ENCODE measurements at regions not wholly inside any gene's neighbourhood (a gene's known extent, or its start where the extent isn't known, plus 50 kb on each side); places are given as distances from the start of the nearest gene placed in this dataset.

- Histone ChIP-seq H3K4me1 (no peaks in the 10 kb centered on the region), H3K4me2 (no peak overlapping the region), H3K27ac (no peak overlapping the region), H3K9me3 (no peaks in the 10 kb centered on the region), H3K4me3 (no peak overlapping the region)
- FAIRE-seq (no peak), DNase-seq (ENCODE audit: low read depth in 1 of 2, low spot score in 1 of 2) (no peak), ATAC-seq (no peak)
- ChIA-PET POLR2A (no interaction called here), CTCF (no interaction called here)
- WGBS (ENCODE audit: missing lambda C conversion rate) = 41% methylated on average over 9 of the region's 9 CpGs
- no peak for TF ChIP-seq FOSB (CRISPR knock-in tag; IDR thresholded peaks at IDR 0.05)
- no peak for TF ChIP-seq CHD4 (IDR thresholded peaks at IDR 0.05; ENCODE audit: borderline replicate concordance)
- no peak for TF ChIP-seq HOXB13 (CRISPR knock-in tag; IDR thresholded peaks at IDR 0.05; ENCODE audit: low read depth)
- TF ChIP-seq JUNB (IDR thresholded peaks at IDR 0.05) = no peak
- TF ChIP-seq BHLHE40 (IDR thresholded peaks at IDR 0.05; ENCODE audit: low read depth, low read length) = no peak
- no peak for TF ChIP-seq EP300 (IDR thresholded peaks at IDR 0.05)
- no peak for TF ChIP-seq NFE2L2 (conservative IDR thresholded peaks at IDR 0.05; ENCODE audit: low read length)
- no peak for TF ChIP-seq ELK1 (IDR thresholded peaks at IDR 0.05; ENCODE audit: low read depth, low read length)
- TF ChIP-seq TFCP2L1 (CRISPR knock-in tag; IDR thresholded peaks at IDR 0.05) = no peak
- no peak for TF ChIP-seq HMGXB4 (CRISPR knock-in tag; IDR thresholded peaks at IDR 0.05; ENCODE audit: borderline replicate concordance)
- no peak for TF ChIP-seq CEBPB (IDR thresholded peaks at IDR 0.05)
- no peak for TF ChIP-seq CHD2 (IDR thresholded peaks at IDR 0.05; ENCODE audit: low read length, partially characterized antibody)
- TF ChIP-seq ESRRA (IDR thresholded peaks at IDR 0.05; ENCODE audit: borderline replicate concordance, low read length) = no peak
- TF ChIP-seq ATOH8 (CRISPR knock-in tag; IDR thresholded peaks at IDR 0.05; ENCODE audit: low read depth) = no peak
- no peak for TF ChIP-seq CBX2 (IDR thresholded peaks at IDR 0.05; ENCODE audit: borderline replicate concordance, low read depth)
Measured at GRCh38 chr15:69661871-69662644, 209.4 kb downstream of the RPLP1 start.

GRCh38 chr15:69662645-69663000, 210.0 kb downstream of the RPLP1 start:
- Histone ChIP-seq H3K4me3 (no peak overlapping the region), H3K4me1 (no peaks in the 10 kb centered on the region), H3K27ac (no peak overlapping the region), H3K9me3 (no peaks in the 10 kb centered on the region), H3K4me2 (no peak overlapping the region)
- 35% methylated on average over 4 of the region's 4 CpGs for WGBS (ENCODE audit: missing lambda C conversion rate)
- ChIA-PET CTCF (interaction anchor here (1.3 kb wide), 1 partner anchor 8 kb away, joined by 5 read pairs; no protein-coding TSS in a partner anchor), POLR2A (no interaction called here)
- TF ChIP-seq JUNB (IDR thresholded peaks at IDR 0.05) = no peak
- no peak for TF ChIP-seq HDAC2 (IDR thresholded peaks at IDR 0.05)
- TF ChIP-seq MAZ (IDR thresholded peaks at IDR 0.05; ENCODE audit: borderline replicate concordance, low read depth, low read length) = no peak
- TF ChIP-seq SREBF2 (IDR thresholded peaks at IDR 0.05) = no peak
- TF ChIP-seq JUN (IDR thresholded peaks at IDR 0.05) = no peak
- TF ChIP-seq RCOR1 (IDR thresholded peaks at IDR 0.05; ENCODE audit: low read depth, low read length) = no peak
- TF ChIP-seq POLR2AphosphoS2 (conservative IDR thresholded peaks at IDR 0.05; ENCODE audit: low read length) = no peak
- no peak for TF ChIP-seq CHD4 (IDR thresholded peaks at IDR 0.05; ENCODE audit: borderline replicate concordance)
- TF ChIP-seq CTCF (IDR thresholded peaks at IDR 0.05) = no peak
- no peak for TF ChIP-seq HEYL (CRISPR knock-in tag; IDR thresholded peaks at IDR 0.05)
- TF ChIP-seq BHLHE40 (IDR thresholded peaks at IDR 0.05; ENCODE audit: low read depth, low read length) = no peak
- no peak for TF ChIP-seq MAX (IDR thresholded peaks at IDR 0.05)
- no peak for TF ChIP-seq CBX2 (IDR thresholded peaks at IDR 0.05; ENCODE audit: borderline replicate concordance, low read depth)
- no peak for TF ChIP-seq HOXB13 (CRISPR knock-in tag; IDR thresholded peaks at IDR 0.05; ENCODE audit: low read depth)
- TF ChIP-seq EHF (CRISPR knock-in tag; IDR thresholded peaks at IDR 0.05) = no peak
- no peak for TF ChIP-seq ELK1 (IDR thresholded peaks at IDR 0.05; ENCODE audit: low read depth, low read length)
- TF ChIP-seq MAFK (IDR thresholded peaks at IDR 0.05; ENCODE audit: partially characterized antibody) = no peak
- no peak for ATAC-seq
- DNase-seq (ENCODE audit: low read depth in 1 of 2, low spot score in 1 of 2) = no peak
- FAIRE-seq = no peak
